NCI-H226 (cell line): ENCODE measurements at regions not wholly inside any gene's neighbourhood (a gene's known extent, or its start where the extent isn't known, plus 50 kb on each side); places are given as distances from the start of the nearest gene placed in this dataset.
"Not testable (repeated sequence)": the region's sequence is repeated elsewhere in the genome, so short reads cannot be mapped to it uniquely, and the experiment has no call there.

ENCODE experiments used
- DNase-seq: peaks from one replicate; pipeline ENCODE4 v3.0.0-alpha.2; 2015

DNA sequence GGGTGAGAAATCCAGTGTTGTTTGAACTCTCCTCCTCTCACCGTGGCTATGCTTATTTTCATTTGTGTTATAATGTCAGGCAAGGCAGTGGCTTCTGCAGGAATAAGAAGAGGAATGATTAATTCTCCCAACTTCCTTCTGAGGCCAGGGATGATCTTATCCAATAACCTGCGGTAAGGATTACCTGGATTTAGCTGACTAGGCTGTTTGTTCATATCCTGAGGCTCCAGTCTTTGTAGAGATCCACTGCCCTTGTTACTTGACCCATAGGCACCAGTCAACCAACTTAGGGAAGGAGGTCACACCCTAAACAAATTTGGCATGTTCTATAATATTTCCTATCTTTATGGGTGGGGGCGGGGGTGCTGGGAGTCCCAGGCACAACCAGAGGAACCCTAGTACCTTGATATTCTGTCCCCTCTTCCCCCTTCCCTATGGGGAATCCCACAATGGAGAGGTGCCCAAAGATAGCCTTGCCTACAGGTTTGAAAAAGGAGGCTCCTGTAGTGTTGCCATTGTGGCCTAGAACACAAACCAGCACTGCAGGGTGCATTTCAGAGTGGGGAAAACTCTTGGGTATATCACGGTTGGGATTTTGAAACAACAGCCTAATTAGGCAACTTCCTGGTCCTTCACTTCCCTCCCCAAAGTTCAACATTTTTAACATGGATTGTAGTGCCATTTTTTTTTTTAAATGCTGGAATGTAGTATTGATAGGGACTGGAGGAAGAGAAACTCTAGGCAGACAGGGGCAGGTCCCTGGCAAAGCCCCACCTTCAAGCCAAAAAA, 977.5 kb upstream of the SPRY2 start:
- DNase-seq = no peak

GRCh38 chr13:81314461-81314860, 973.5 kb upstream of the SPRY2 start:
- DNase-seq = no peak

GRCh38 chr13:81305928-81306327, 965.0 kb upstream of the SPRY2 start:
- no peak for DNase-seq

GRCh38 chr13:81304121-81304659, 963.3 kb upstream of the SPRY2 start:
- no peak for DNase-seq

GRCh38 chr13:81302677-81303076, 961.8 kb upstream of the SPRY2 start:
- DNase-seq = no peak

GRCh38 chr13:81302125-81302524, 961.2 kb upstream of the SPRY2 start:
- no peak for DNase-seq

DNA sequence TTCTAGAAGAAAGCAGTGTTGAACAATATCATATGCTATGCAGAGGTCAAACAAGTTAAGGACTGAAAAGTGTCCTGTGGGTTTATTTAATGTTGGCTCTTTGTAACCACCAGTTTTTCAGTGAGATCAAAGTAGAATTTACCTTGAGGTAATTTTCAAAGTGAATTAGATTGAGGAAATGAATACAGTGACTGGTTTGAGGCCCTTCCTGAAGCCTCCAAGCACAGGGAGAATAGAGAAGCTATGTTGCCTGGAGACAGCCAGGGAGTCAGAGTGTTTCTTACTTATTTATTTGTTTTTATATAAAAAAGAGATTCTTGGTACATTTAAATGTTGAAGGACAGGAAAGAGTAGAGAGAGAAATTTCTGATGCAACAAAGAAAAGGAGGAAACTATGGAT, 954.3 kb upstream of the SPRY2 start:
- DNase-seq = no peak

DNA sequence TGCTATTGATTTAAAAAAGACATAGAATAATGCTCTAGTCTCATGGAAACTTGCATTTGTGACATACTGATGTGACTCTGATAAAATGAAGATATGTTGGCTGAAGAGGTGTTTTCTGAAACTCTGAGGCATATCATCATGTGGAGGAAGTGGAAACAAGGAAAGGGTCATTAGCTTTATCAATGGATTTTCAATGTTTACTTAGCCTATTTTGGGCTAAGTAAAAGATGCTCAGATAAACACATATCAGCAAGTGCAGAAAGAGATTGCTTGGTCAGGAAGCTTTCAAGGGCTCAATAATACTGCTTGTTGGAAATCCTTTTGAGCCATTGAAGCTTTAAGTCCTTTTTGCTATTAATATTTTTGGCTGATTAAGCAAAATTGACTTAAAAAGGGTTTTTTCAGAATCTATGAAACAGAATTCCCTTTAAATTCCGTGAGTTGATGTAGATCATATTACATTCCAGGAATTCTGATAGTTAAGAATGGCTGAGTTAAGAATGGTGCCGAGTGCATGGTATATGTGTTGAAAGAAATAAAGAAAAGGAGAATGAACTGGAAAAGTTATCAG, 952.8 kb upstream of the SPRY2 start:
- no peak for DNase-seq

- DNase-seq = no peak
Measured at GRCh38 chr13:81283561-81283960, 942.6 kb upstream of the SPRY2 start.

GRCh38 chr13:81283062-81283461, 942.1 kb upstream of the SPRY2 start:
- no peak for DNase-seq

GRCh38 chr13:81275666-81276258, 934.8 kb upstream of the SPRY2 start:
- no peak for DNase-seq

GRCh38 chr13:81247711-81248110, 906.8 kb upstream of the SPRY2 start:
- DNase-seq = no peak

- no peak for DNase-seq
Measured at GRCh38 chr13:81246556-81246955, 905.6 kb upstream of the SPRY2 start.

DNA sequence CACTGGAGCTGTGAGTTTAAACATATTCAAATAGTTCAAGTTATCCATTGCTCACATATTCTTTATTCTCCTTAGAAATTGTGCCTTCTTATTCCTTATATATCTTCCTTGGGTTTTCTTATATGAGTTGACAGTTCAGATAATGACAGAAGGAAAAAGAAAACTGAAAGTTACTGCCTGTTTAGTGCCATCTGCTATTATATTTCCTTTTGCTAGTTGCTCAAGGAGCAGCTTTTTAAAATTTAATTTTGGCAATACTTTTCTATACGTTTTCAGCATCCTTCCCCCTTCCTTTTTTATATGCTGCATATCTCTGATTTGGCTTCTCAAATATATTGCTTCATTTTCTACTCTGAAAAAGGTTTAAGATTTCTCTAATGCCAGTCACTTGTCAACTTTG, 903.1 kb upstream of the SPRY2 start:
- no peak for DNase-seq

DNA sequence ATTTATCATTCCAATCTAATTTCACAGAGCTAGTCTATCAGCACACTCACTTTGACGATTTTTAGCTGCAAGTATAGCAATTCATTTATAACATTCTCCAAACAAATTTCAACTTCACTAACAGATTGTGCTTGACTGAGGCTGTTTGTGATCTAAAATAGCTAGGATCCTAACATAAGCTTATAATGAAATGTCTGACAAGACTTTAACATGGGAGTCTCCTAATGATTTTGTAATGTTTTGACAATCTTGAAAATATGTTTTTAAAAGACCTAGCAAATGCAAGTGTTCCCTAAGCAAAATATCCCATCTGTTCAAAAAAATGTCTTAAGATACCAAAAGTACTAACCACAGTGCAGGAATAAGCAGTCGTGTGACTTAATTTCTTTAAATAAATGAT, 889.5 kb upstream of the SPRY2 start:
- DNase-seq = no peak

GRCh38 chr13:81226830-81227229, 885.9 kb upstream of the SPRY2 start:
- DNase-seq = not testable (repeated sequence)

DNA sequence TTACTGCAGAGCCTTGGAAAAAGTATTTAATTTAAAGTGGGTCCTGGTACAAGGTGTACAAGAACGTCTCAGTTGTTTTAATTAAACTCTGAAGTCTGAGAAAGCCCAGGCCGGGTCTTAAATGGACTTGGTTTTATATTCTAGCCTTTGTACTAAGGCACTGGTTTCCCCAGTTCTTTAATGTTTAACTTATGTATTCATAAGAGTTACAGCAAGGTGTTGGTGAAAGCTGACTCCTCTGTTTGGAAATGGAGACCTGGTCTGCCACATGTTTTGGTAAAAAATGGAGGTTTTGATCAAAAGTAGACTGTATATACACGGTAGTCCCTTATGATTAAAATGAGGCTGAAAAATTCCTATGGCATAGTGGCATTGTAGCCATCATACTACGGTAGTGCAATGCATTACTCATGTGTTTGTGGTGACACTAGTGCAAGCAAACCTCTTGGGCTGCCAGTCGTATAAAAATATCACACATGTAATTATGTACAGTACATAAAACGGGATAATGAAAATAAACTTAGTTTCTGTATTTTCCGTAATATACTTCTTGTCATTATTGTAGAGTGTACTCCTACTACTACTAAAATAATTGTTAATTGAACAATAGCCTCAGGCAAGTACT, 883.4 kb upstream of the SPRY2 start:
- DNase-seq = no peak

- DNase-seq = no peak
Measured at GRCh38 chr13:81223778-81224177, 882.9 kb upstream of the SPRY2 start.

DNA sequence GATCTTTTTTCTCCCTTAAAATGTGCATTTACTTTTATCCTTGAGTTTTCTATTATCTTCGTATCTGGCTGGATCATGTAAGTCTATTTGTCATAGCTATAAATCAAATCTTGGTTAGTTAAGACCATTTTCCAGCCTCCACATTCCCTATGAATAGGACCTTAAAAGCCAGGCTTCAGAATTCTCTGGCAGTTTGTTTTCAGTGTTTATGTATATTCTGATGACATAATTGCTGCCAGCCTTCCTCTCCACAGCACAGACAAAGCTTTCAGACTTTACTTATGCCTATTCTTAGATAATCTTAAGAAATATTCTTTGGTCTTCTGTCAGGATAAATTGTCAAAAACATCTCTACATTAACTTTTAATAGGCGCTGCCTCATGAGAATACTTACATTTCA, 870.8 kb upstream of the SPRY2 start:
- DNase-seq = no peak

- no peak for DNase-seq
Measured at GRCh38 chr13:81207636-81208035, 866.7 kb upstream of the SPRY2 start.

- no peak for DNase-seq
Measured at GRCh38 chr13:81207231-81207630, 866.3 kb upstream of the SPRY2 start.

- DNase-seq = no peak
Measured at GRCh38 chr13:81203783-81204182, 862.9 kb upstream of the SPRY2 start.

DNA sequence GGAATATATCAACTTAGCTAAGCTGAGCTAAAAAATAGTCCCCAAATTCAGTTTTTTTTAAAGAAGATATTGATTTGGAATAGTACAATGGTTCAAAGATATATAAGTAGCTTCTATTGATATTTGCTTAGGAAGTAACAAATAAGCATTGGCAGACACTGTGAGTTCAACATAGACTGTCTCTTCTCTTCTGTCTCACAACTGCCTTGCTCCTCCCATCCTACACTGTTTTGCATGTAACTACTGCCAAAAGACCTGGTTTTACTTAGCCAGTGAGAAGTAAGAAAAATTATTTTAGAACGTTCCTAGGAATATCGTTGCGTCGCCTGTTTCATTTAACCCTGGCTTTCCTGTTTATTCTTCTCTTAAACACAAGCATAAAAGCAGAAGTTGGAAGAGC, 859.0 kb upstream of the SPRY2 start:
- DNase-seq = no peak

GRCh38 chr13:81197966-81198365, 857.0 kb upstream of the SPRY2 start:
- no peak for DNase-seq
